ENCODE measurements at regions not wholly inside any gene's neighbourhood (a gene's known extent, or its start where the extent isn't known, plus 50 kb on each side); places are given as distances from the start of the nearest gene placed in this dataset.
A peak's percentile ranks its signal among the peaks of the same experiment; 100 is the strongest.

- no peak for TF ChIP-seq MYC (IDR thresholded peaks at IDR 0.05; ENCODE audit: low read depth, low read length)
- TF ChIP-seq CTCF (IDR thresholded peaks at IDR 0.05; ENCODE audit: low read depth, low read length) = no peak
- TF ChIP-seq MAX (IDR thresholded peaks at IDR 0.05; ENCODE audit: low read depth, low read length) = no peak
- TF ChIP-seq POLR2A (IDR thresholded peaks at IDR 0.05; ENCODE audit: extremely low read depth, insufficient read length) = no peak
- no peak overlapping the region for H3K4me3 ChIP-seq (ENCODE audit: low read depth, low read length)
- peak; percentile 8 for DNase-seq (ENCODE audit: low read depth)
Measured at GRCh38 chr2:12269041-12269972, 447.4 kb upstream of the TRIB2 start.

- H3K4me3 ChIP-seq (ENCODE audit: low read depth, low read length) = no peak overlapping the region
- no peak for DNase-seq (ENCODE audit: low read depth)
- TF ChIP-seq MAX (IDR thresholded peaks at IDR 0.05; ENCODE audit: low read depth, low read length) (no peak), CTCF (IDR thresholded peaks at IDR 0.05; ENCODE audit: low read depth, low read length) (no peak), POLR2A (IDR thresholded peaks at IDR 0.05; ENCODE audit: extremely low read depth, insufficient read length) (no peak), MYC (IDR thresholded peaks at IDR 0.05; ENCODE audit: low read depth, low read length) (no peak)
Measured at GRCh38 chr2:12270876-12271588, 445.7 kb upstream of the TRIB2 start.

GRCh38 chr2:12271589-12271984 is 445.1 kb upstream of the TRIB2 start:
- no peak overlapping the region for H3K4me3 ChIP-seq (ENCODE audit: low read depth, low read length)
- TF ChIP-seq MAX (IDR thresholded peaks at IDR 0.05; ENCODE audit: low read depth, low read length) (no peak), CTCF (IDR thresholded peaks at IDR 0.05; ENCODE audit: low read depth, low read length) (no peak), MYC (IDR thresholded peaks at IDR 0.05; ENCODE audit: low read depth, low read length) (no peak), POLR2A (IDR thresholded peaks at IDR 0.05; ENCODE audit: extremely low read depth, insufficient read length) (no peak)
- DNase-seq (ENCODE audit: low read depth) = no peak

- no peak overlapping the region for H3K4me3 ChIP-seq (ENCODE audit: low read depth, low read length)
- DNase-seq (ENCODE audit: low read depth) = no peak
- TF ChIP-seq CTCF (IDR thresholded peaks at IDR 0.05; ENCODE audit: low read depth, low read length) (no peak), MAX (IDR thresholded peaks at IDR 0.05; ENCODE audit: low read depth, low read length) (no peak), POLR2A (IDR thresholded peaks at IDR 0.05; ENCODE audit: extremely low read depth, insufficient read length) (no peak), MYC (IDR thresholded peaks at IDR 0.05; ENCODE audit: low read depth, low read length) (no peak)
Measured at GRCh38 chr2:12273111-12273510, 443.6 kb upstream of the TRIB2 start.

- TF ChIP-seq MAX (IDR thresholded peaks at IDR 0.05; ENCODE audit: low read depth, low read length) (no peak), CTCF (IDR thresholded peaks at IDR 0.05; ENCODE audit: low read depth, low read length) (no peak), POLR2A (IDR thresholded peaks at IDR 0.05; ENCODE audit: extremely low read depth, insufficient read length) (no peak), MYC (IDR thresholded peaks at IDR 0.05; ENCODE audit: low read depth, low read length) (no peak)
- DNase-seq (ENCODE audit: low read depth) = no peak
- H3K4me3 ChIP-seq (ENCODE audit: low read depth, low read length) = no peak overlapping the region
Measured at GRCh38 chr2:12274591-12274990, 442.1 kb upstream of the TRIB2 start.
